ENCODE measurements at regions not wholly inside any gene's neighbourhood (a gene's known extent, or its start where the extent isn't known, plus 50 kb on each side); places are given as distances from the start of the nearest gene placed in this dataset.

- in situ Hi-C loops (cut with HindIII; ENCODE audit: extremely low pct_ligation_motif_present, low pct_unique_long_range_greater_than_20kb) (no loop called here), intact Hi-C loops (cut with micrococcal nuclease; ENCODE audit: unreplicated experiment) (no loop called here)
- Histone ChIP-seq H3K4me3 (replicated peaks in 1 of 3; ENCODE audit: insufficient read depth in 1 of 3, low read depth in 2 of 3, low read length in 3 of 3) (no peak overlapping the region), H4K20me1 (ENCODE audit: insufficient read depth, low read length) (no peaks in the 10 kb centered on the region), H3K27me3 (ENCODE audit: control insufficient read depth in 1 of 2, insufficient read depth in 2 of 2, low read length in 2 of 2) (no peaks in the 10 kb centered on the region), H3K27ac (ENCODE audit: extremely low read length, insufficient read depth, low read length) (no peak overlapping the region), H3K9me3 (ENCODE audit: low read length) (no peaks in the 10 kb centered on the region), H3K9ac (ENCODE audit: insufficient read depth, low read depth, low read length) (no peak overlapping the region), H3K79me2 (ENCODE audit: insufficient read depth, low read length) (no peaks in the 10 kb centered on the region), H2AFZ (ENCODE audit: low read length) (no peak overlapping the region), H3K4me1 (ENCODE audit: insufficient read depth, low read length) (peaks cover 8% of the 10 kb centered on the region; the same call in 1 of the 2 replicates), H3K4me2 (ENCODE audit: low read depth, low read length) (no peak overlapping the region), H3K36me3 (replicated peaks in 1 of 2; ENCODE audit: control insufficient read depth in 1 of 2, insufficient read depth in 2 of 2, low read length in 2 of 2) (no peaks in the 10 kb centered on the region)
- FAIRE-seq (no peak), DNase-seq (ENCODE audit: low spot score) (no peak), ATAC-seq (no peak)
- CTCF ChIA-PET (ENCODE audit: low intra/inter-chr PET ratio, low total read pairs), result no interaction called here
- no TSS peak for BruUV-seq (replicated peaks)
- 32% methylated on average over 2 of the region's 2 CpGs for WGBS (ENCODE audit: low lambda C conversion rate)
- POLR2A ChIA-PET, result no interaction called here
- TF ChIP-seq, protein P1, sequence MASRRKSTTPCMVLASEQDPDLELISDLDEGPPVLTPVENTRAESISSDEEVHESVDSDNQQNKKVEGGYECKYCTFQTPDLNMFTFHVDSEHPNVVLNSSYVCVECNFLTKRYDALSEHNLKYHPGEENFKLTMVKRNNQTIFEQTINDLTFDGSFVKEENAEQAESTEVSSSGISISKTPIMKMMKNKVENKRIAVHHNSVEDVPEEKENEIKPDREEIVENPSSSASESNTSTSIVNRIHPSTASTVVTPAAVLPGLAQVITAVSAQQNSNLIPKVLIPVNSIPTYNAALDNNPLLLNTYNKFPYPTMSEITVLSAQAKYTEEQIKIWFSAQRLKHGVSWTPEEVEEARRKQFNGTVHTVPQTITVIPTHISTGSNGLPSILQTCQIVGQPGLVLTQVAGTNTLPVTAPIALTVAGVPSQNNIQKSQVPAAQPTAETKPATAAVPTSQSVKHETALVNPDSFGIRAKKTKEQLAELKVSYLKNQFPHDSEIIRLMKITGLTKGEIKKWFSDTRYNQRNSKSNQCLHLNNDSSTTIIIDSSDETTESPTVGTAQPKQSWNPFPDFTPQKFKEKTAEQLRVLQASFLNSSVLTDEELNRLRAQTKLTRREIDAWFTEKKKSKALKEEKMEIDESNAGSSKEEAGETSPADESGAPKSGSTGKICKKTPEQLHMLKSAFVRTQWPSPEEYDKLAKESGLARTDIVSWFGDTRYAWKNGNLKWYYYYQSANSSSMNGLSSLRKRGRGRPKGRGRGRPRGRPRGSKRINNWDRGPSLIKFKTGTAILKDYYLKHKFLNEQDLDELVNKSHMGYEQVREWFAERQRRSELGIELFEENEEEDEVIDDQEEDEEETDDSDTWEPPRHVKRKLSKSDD (CRISPR knock-in tag; IDR thresholded peaks at IDR 0.05; ENCODE audit: low read depth), result no peak
- TF ChIP-seq HNF4A (CRISPR knock-in tag; IDR thresholded peaks at IDR 0.05) (no peak), NFE2 (CRISPR knock-in tag; IDR thresholded peaks at IDR 0.05) (no peak), EED (CRISPR knock-in tag; IDR thresholded peaks at IDR 0.05) (no peak), MIXL1 (CRISPR knock-in tag; IDR thresholded peaks at IDR 0.05) (no peak), ZNF703 (CRISPR knock-in tag; IDR thresholded peaks at IDR 0.05; ENCODE audit: borderline replicate concordance) (no peak), POGK (CRISPR knock-in tag; conservative IDR thresholded peaks at IDR 0.05) (no peak), TFDP2 (CRISPR knock-in tag; IDR thresholded peaks at IDR 0.05) (no peak), NPAS2 (CRISPR knock-in tag; IDR thresholded peaks at IDR 0.05; ENCODE audit: borderline replicate concordance) (no peak), PHF5A (CRISPR knock-in tag; IDR thresholded peaks at IDR 0.05; ENCODE audit: low read depth, unreplicated experiment) (no peak)
- TF ChIP-seq, protein P2, sequence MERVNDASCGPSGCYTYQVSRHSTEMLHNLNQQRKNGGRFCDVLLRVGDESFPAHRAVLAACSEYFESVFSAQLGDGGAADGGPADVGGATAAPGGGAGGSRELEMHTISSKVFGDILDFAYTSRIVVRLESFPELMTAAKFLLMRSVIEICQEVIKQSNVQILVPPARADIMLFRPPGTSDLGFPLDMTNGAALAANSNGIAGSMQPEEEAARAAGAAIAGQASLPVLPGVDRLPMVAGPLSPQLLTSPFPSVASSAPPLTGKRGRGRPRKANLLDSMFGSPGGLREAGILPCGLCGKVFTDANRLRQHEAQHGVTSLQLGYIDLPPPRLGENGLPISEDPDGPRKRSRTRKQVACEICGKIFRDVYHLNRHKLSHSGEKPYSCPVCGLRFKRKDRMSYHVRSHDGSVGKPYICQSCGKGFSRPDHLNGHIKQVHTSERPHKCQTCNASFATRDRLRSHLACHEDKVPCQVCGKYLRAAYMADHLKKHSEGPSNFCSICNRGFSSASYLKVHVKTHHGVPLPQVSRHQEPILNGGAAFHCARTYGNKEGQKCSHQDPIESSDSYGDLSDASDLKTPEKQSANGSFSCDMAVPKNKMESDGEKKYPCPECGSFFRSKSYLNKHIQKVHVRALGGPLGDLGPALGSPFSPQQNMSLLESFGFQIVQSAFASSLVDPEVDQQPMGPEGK (CRISPR knock-in tag; IDR thresholded peaks at IDR 0.05), result no peak
- TF ChIP-seq, protein P3, sequence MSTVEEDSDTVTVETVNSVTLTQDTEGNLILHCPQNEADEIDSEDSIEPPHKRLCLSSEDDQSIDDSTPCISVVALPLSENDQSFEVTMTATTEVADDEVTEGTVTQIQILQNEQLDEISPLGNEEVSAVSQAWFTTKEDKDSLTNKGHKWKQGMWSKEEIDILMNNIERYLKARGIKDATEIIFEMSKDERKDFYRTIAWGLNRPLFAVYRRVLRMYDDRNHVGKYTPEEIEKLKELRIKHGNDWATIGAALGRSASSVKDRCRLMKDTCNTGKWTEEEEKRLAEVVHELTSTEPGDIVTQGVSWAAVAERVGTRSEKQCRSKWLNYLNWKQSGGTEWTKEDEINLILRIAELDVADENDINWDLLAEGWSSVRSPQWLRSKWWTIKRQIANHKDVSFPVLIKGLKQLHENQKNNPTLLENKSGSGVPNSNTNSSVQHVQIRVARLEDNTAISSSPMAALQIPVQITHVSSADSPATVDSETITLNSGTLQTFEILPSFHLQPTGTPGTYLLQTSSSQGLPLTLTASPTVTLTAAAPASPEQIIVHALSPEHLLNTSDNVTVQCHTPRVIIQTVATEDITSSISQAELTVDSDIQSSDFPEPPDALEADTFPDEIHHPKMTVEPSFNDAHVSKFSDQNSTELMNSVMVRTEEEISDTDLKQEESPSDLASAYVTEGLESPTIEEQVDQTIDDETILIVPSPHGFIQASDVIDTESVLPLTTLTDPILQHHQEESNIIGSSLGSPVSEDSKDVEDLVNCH (CRISPR knock-in tag; IDR thresholded peaks at IDR 0.05), result no peak
Measured at GRCh38 chr12:13891902-13892301, 89.5 kb downstream of the GRIN2B start.

All from HepG2 (cell line).